SK-N-SH treated with all-trans-retinoic acid at 6 μM for 48 hours (cell line): ENCODE measurements at regions not wholly inside any gene's neighbourhood (a gene's known extent, or its start where the extent isn't known, plus 50 kb on each side); places are given as distances from the start of the nearest gene placed in this dataset.

Experiments used
- ARNTL ChIP-seq: fragments of 450-650 bp; formaldehyde crosslinking; IDR thresholded peaks from 2 replicates; pipeline ENCODE4 v1.5.0; 2020; ENCODE audit warnings: low read depth, mild to moderate bottlenecking, moderate library complexity, borderline replicate concordance
- BACH2 ChIP-seq: fragments of 250-450 bp; sonication (Bioruptor Pico); IDR thresholded peaks from 2 replicates; pipeline ENCODE4 v1.9.0; 2021; ENCODE audit warnings: mild to moderate bottlenecking, borderline replicate concordance
- CSDC2 ChIP-seq: fragments of 250-450 bp; sonication (Bioruptor Pico); IDR thresholded peaks from 2 replicates; pipeline ENCODE4 v1.5.0; 2020; ENCODE audit warnings: mild to moderate bottlenecking, moderate library complexity
- ESRRG ChIP-seq: fragments of 250-450 bp; sonication (Bioruptor Pico); IDR thresholded peaks from 2 replicates; pipeline ENCODE4 v1.6.1; 2021; ENCODE audit warnings: mild to moderate bottlenecking
- GLIS3 ChIP-seq: fragments of 250-450 bp; sonication (Bioruptor Pico); IDR thresholded peaks from 2 replicates; pipeline ENCODE4 v1.5.0; 2020; ENCODE audit warnings: mild to moderate bottlenecking, moderate library complexity
- PATZ1 ChIP-seq: fragments of 250-450 bp; sonication (Bioruptor Pico); IDR thresholded peaks from 2 replicates; pipeline ENCODE4 v1.8.0; 2020; ENCODE audit warnings: mild to moderate bottlenecking, moderate library complexity, borderline replicate concordance
- PPARA ChIP-seq: fragments of 250-450 bp; sonication (Bioruptor Pico); IDR thresholded peaks from 2 replicates; pipeline ENCODE4 v1.5.0; 2020; ENCODE audit warnings: mild to moderate bottlenecking, borderline replicate concordance
- TCF4 ChIP-seq: fragments of 250-450 bp; sonication (Bioruptor Pico); IDR thresholded peaks from 2 replicates; pipeline ENCODE4 v1.8.0; 2021; ENCODE audit warnings: mild to moderate bottlenecking, moderate library complexity, borderline replicate concordance
- TOX ChIP-seq: fragments of 250-450 bp; sonication (Bioruptor Pico); IDR thresholded peaks from 2 replicates; pipeline ENCODE4 v1.8.0; 2021; ENCODE audit warnings: mild to moderate bottlenecking, moderate library complexity, borderline replicate concordance
- TSHZ2 ChIP-seq: fragments of 250-450 bp; sonication (Bioruptor Pico); IDR thresholded peaks from 2 replicates; pipeline ENCODE4 v1.5.0; 2020; ENCODE audit warnings: mild to moderate bottlenecking, moderate library complexity
- ZC3H10 ChIP-seq: fragments of 250-450 bp; sonication (Bioruptor Pico); IDR thresholded peaks from 2 replicates; pipeline ENCODE4 v1.5.1; 2021; ENCODE audit warnings: mild to moderate bottlenecking, moderate library complexity
- ZFP3 ChIP-seq: fragments of 250-450 bp; sonication (Bioruptor Pico); IDR thresholded peaks from 2 replicates; pipeline ENCODE4 v1.5.0; 2020; ENCODE audit warnings: mild to moderate bottlenecking, moderate library complexity
- ZFP30 ChIP-seq: fragments of 450-650 bp; formaldehyde crosslinking; IDR thresholded peaks from 2 replicates; pipeline ENCODE4 v1.5.0; 2022; ENCODE audit warnings: mild to moderate bottlenecking, moderate library complexity
- ZNF565 ChIP-seq: fragments of 450-650 bp; formaldehyde crosslinking; conservative IDR thresholded peaks from 2 replicates; pipeline ENCODE4 v1.5.0; 2020; ENCODE audit warnings: low read depth, mild to moderate bottlenecking, moderate library complexity

- TF ChIP-seq ZFP3 (CRISPR knock-in tag) (no peak), TCF4 (CRISPR knock-in tag) (no peak), ZFP30 (CRISPR knock-in tag) (no peak), CSDC2 (CRISPR knock-in tag) (no peak), BACH2 (CRISPR knock-in tag) (no peak), TOX (CRISPR knock-in tag) (no peak), TSHZ2 (CRISPR knock-in tag) (no peak), ARNTL (CRISPR knock-in tag) (no peak), GLIS3 (CRISPR knock-in tag) (no peak), PATZ1 (no peak), ZC3H10 (CRISPR knock-in tag) (no peak), ZNF565 (no peak), ESRRG (CRISPR knock-in tag) (no peak), PPARA (no peak)
Observed at GRCh38 chr12:13288937-13289652, 92.6 kb downstream of the EMP1 start.
